ENCODE measurements at regions not wholly inside any gene's neighbourhood (a gene's known extent, or its start where the extent isn't known, plus 50 kb on each side); places are given as distances from the start of the nearest gene placed in this dataset.
"Not testable (repeated sequence)": the region's sequence is repeated elsewhere in the genome, so short reads cannot be mapped to it uniquely, and the experiment has no call there.

DNA sequence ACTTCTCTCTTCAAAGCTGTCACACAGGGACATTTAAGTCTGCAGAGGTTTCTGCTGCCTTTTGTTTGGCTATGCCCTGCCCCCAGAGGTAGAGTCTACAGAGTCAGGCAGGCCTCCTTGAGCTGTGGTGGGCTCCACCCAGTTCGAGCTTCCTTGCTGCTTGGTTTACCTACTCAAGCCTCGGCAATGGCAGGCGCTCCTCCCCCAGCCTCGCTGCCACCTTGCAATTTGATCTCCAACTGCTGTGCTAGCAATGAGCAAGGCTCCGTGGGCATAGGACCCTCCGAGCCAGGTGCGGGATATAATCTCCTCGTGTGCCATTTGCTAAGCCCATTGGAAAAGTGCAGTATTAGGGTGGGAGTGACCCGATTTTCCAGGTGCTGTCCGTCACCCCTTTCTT is 306.9 kb upstream of the API5 start:
- H3K36me3 Mint-ChIP-seq (ENCODE audit: low read depth); H3K4me3 Mint-ChIP-seq; H3K27ac Mint-ChIP-seq; H3K27me3 Mint-ChIP-seq (ENCODE audit: low read depth); H3K4me1 Mint-ChIP-seq (ENCODE audit: low read depth): not testable (repeated sequence)
- H3K9me3 Mint-ChIP-seq: peaks cover 21% of the 10 kb centered on the region

DNA sequence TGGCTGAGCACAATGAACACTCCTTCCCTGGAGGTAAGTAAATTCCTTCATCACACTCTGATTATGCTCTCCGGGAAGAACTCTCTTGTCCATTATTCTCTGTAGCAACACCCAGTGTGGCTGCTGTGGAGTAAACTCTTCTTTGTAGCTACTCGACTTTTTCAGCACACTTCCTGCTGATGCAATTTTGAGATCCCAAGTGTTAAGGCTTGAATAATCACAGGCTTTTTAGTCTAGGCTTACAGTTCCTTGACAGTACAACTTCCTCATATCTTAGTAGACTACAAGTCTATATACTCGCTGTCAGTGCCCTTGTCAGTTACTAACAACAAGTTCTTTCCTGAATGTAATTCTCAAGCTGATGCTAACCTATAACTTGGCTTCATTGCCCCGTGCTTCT is 301.8 kb upstream of the API5 start:
- Mint-ChIP-seq H3K4me3 (no peak overlapping the region), H3K4me1 (ENCODE audit: low read depth) (no peaks in the 10 kb centered on the region), H3K27ac (no peak overlapping the region), H3K36me3 (ENCODE audit: low read depth) (no peaks in the 10 kb centered on the region), H3K9me3 (peaks cover 13% of the 10 kb centered on the region), H3K27me3 (ENCODE audit: low read depth) (no peaks in the 10 kb centered on the region)

DNA sequence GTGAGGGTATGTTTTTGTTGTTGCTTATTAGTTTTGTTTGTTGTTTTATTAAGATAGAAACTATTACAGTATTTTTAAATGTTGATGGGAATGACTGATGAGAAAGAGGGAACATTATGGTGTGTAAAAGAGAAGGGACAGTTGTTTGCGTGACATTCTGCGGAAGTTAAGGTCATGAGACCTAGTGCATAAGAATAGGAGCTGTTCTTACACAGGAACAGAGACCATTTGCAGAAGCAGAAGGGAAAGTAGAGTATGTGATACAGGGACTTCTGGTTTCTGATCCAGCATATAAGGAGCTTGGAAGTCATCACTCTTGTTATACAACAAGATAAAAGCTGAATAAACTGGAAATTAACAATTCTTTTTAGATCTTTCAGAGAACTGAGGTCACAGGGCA is 299.2 kb upstream of the API5 start:
- H3K27ac Mint-ChIP-seq: no peak overlapping the region

DNA sequence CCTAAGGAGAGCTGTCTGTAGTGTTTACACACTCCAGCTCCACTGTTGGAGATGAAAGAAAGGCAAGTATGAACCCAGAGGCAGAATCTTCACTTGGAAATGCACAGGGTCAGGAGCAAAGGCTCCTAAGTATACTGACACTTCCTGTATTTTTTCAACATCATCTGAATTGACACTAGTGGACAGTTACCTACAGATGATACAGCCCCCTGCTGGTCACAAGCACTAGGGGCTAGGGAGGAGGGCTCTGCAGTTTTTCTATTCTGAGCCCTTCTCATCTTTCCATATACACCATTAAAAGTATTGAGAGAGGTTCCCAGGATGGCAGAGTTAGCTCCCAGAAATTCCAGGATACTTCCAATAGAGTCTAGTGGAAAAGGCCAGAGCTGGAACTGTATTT is 290.3 kb upstream of the API5 start:
- Mint-ChIP-seq H3K4me1 (ENCODE audit: low read depth) (no peaks in the 10 kb centered on the region), H3K27ac (no peak overlapping the region), H3K9me3 (no peaks in the 10 kb centered on the region), H3K36me3 (ENCODE audit: low read depth) (no peaks in the 10 kb centered on the region), H3K4me3 (no peak overlapping the region), H3K27me3 (ENCODE audit: low read depth) (no peaks in the 10 kb centered on the region)

More for the DNA sequence above, 299.2 kb upstream of the API5 start:
- no peaks in the 10 kb centered on the region for H3K27me3 Mint-ChIP-seq (ENCODE audit: low read depth)
- H3K4me1 Mint-ChIP-seq (ENCODE audit: low read depth): no peaks in the 10 kb centered on the region
- no peaks in the 10 kb centered on the region for H3K36me3 Mint-ChIP-seq (ENCODE audit: low read depth)
- H3K4me3 Mint-ChIP-seq: no peak overlapping the region
- no peaks in the 10 kb centered on the region for H3K9me3 Mint-ChIP-seq

DNA sequence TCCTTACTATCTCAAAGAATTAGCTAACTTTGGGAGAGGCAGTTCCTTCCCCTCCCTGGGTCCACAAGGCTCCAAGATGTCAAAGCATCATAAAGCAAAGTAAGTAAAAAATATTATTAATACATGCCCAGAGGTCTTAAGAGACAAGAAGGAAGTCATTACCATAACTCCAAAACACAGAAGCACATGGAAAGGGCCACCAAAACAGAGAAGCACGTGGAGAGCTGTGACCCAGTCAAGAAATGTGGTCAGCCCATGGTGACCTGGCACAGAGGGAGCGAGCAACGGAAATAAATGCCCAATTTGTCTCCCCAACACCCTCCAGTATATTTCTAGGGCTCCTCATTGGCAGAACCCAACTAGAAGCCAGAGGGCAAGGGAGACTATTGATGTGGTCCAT is 277.5 kb upstream of the API5 start:
- H3K9me3 Mint-ChIP-seq: peaks cover 4% of the 10 kb centered on the region
- no peaks in the 10 kb centered on the region for H3K4me1 Mint-ChIP-seq (ENCODE audit: low read depth)
- H3K27me3 Mint-ChIP-seq (ENCODE audit: low read depth): no peaks in the 10 kb centered on the region
- H3K4me3 Mint-ChIP-seq: no peak overlapping the region
- H3K36me3 Mint-ChIP-seq (ENCODE audit: low read depth): no peaks in the 10 kb centered on the region
- no peak overlapping the region for H3K27ac Mint-ChIP-seq

DNA sequence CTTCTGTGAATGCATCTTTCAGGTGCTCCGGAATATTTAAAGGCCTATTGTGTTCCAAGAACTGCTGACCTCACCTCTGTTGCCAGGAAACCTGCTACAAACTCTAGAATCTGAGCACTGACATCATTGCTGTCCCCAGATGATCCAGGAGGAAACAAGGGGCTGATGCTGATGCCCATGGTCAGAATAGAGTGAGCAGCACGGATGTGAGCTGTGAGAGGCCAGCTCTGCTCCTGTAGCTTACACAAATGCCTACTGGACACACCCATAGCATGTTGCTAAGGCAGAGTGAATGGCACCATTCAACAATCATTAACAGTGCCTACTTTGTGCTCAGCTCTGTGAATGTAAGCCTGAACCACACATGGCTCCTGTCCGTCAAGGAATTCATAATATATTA is 276.7 kb upstream of the API5 start:
- H3K9me3 Mint-ChIP-seq: no peaks in the 10 kb centered on the region
- no peak overlapping the region for H3K4me3 Mint-ChIP-seq

DNA sequence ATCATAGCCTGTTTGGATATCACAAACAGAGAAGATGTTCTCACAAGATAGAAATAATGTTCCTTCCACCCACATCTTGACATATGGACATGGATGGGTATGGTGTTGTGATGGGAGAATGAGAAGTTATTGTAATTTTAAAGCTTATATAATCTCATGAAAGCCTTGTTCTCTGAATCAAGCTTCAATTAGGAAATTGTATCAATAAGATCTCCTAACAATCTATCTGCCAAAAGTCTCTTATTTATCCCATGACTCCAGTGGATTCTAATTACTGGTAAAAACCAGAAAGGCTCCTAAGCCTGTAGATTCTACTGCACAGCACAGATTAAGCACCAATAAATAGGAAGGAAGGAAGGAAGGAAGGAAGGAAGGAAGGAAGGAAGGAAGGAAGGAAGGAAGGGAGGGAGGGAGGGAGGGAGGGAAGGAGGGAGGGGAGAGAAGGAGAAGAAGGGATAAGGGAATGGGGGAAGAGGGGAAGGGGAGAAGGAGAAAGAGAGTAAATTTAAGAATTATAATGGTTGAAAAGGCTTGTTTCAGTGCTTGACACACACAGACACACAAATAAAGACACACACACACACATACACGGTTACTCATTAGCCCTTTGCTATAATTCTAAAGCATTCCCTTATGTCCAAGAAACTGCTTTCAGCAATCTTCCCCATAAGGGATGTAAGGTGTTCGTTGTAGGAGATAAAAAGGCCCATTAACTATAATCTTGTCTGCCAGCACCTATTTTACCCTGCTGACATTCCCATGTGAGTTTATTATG is 258.0 kb upstream of the API5 start:
- no peaks in the 10 kb centered on the region for H3K27me3 Mint-ChIP-seq (ENCODE audit: low read depth)
- H3K36me3 Mint-ChIP-seq (ENCODE audit: low read depth): no peaks in the 10 kb centered on the region
- H3K9me3 Mint-ChIP-seq: no peaks in the 10 kb centered on the region
- H3K27ac Mint-ChIP-seq: no peak overlapping the region
- no peak overlapping the region for H3K4me3 Mint-ChIP-seq
- no peaks in the 10 kb centered on the region for H3K4me1 Mint-ChIP-seq (ENCODE audit: low read depth)

More for the DNA sequence above, 276.7 kb upstream of the API5 start:
- Mint-ChIP-seq H3K27me3 (ENCODE audit: low read depth) (no peaks in the 10 kb centered on the region), H3K27ac (no peak overlapping the region), H3K36me3 (ENCODE audit: low read depth) (no peaks in the 10 kb centered on the region), H3K4me1 (ENCODE audit: low read depth) (no peaks in the 10 kb centered on the region)

DNA sequence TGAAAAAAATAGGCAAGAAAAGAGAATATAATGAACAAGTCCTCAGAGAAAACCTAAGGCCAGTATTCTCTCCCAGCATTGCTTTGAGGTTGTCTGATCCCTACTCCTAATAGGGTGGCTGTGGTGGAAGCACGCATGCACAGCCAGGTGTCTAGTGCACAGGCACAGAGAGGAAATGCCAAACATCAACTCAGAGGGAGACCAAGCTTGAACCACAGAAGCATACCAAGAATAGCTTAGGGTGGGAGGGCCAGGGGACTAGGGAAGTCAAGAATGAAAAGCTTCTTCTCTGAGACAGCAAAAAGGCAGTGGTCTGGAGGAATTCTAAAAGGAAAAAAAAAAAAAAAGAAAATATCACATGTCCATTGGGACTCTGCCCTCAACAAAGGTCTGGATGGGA is 244.1 kb upstream of the API5 start:
- Mint-ChIP-seq H3K4me3 (no peak overlapping the region), H3K27ac (no peak overlapping the region), H3K9me3 (peaks cover 9% of the 10 kb centered on the region), H3K4me1 (ENCODE audit: low read depth) (no peaks in the 10 kb centered on the region), H3K36me3 (ENCODE audit: low read depth) (no peaks in the 10 kb centered on the region), H3K27me3 (ENCODE audit: low read depth) (no peaks in the 10 kb centered on the region)

DNA sequence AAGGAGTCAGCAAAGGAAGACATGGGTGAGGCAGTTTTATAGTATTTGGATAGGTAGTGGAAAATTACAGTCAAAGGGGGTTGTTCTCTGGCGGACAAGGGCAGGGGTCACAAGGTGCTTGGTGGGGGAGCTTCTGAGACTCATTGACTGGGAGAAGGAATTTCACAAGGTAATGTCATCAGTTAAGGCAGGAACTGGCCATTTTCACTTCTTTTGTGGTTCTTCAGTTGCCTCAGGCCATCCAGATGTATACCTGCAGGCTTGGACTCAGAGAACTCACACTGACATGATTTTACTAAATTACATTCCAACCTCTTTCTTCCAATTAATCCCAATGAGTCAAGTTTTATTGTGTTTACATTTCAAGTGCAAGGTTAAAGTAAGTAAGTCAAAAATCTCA is 240.5 kb upstream of the API5 start:
- H3K4me3 Mint-ChIP-seq: no peak overlapping the region
- H3K27me3 Mint-ChIP-seq (ENCODE audit: low read depth): no peaks in the 10 kb centered on the region
- H3K4me1 Mint-ChIP-seq (ENCODE audit: low read depth): no peaks in the 10 kb centered on the region

DNA sequence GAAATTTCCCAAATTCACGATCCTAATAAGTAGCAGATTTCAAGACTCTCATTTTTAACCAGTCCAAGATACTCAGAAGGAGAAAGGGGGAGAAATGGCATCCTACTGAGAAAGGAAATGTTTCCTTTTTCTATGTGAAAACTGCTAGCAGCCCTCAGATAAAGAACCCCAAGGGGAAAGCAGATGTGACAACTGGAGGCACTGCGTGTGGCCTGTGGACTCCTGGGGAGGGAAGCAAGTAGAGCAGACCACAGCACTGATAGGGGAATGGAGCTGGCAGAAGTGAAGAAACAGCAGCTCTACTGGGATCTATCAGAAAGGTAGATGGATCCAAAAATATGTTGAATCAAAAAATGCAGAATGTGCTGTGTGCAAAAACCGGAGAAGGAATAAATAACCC is 239.7 kb upstream of the API5 start:
- no peaks in the 10 kb centered on the region for H3K27me3 Mint-ChIP-seq (ENCODE audit: low read depth)
- H3K27ac Mint-ChIP-seq: no peak overlapping the region
- no peak overlapping the region for H3K4me3 Mint-ChIP-seq
- H3K4me1 Mint-ChIP-seq (ENCODE audit: low read depth): no peaks in the 10 kb centered on the region
- no peaks in the 10 kb centered on the region for H3K36me3 Mint-ChIP-seq (ENCODE audit: low read depth)
- peaks cover 9% of the 10 kb centered on the region for H3K9me3 Mint-ChIP-seq

More for the DNA sequence above, 240.5 kb upstream of the API5 start:
- Mint-ChIP-seq H3K36me3 (ENCODE audit: low read depth) (no peaks in the 10 kb centered on the region), H3K27ac (no peak overlapping the region), H3K9me3 (peaks cover 9% of the 10 kb centered on the region)

DNA sequence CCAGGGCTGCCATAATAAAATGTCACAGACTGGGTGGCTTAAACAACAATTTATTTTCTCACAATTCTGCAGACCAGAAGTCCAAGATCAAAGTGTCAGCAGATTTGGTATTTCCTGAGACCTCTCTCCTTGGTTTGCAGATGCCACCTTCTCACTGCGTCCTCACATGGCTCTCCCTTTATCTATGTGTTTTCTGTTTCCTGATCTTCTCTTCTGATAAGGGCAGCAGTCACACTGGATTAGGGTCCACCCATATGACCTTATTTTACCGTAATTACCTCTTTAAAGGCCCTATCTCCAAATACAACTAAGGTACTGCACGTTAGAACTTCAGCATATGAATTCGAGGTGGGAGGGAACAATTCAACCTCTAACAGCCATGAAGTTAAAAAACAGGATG is 238.9 kb upstream of the API5 start:
- peaks cover 9% of the 10 kb centered on the region for H3K9me3 Mint-ChIP-seq

DNA sequence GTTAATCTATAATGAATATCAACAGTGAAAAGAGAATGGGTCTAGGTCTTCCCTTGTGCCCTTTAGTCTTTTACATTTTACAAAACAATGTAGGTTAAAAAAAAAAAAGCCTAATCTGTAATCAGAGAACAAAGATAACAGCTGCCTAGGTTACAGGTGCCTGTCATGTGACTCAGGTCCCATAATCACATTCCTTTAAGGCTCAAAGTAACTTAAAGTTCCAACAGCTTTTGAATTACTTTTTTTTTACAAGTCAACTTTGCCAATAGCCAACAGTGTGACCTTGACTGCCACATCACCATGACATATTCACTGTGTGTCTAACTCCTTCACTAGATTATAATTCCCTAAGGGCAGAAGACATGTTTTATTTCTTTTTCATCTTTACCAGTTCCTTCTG is 237.0 kb upstream of the API5 start:
- Mint-ChIP-seq H3K4me3 (no peak overlapping the region), H3K36me3 (ENCODE audit: low read depth) (no peaks in the 10 kb centered on the region), H3K4me1 (ENCODE audit: low read depth) (no peaks in the 10 kb centered on the region), H3K27ac (no peak overlapping the region), H3K9me3 (peaks cover 9% of the 10 kb centered on the region), H3K27me3 (ENCODE audit: low read depth) (no peaks in the 10 kb centered on the region)

More for the DNA sequence above, 238.9 kb upstream of the API5 start:
- Mint-ChIP-seq H3K4me1 (ENCODE audit: low read depth) (no peaks in the 10 kb centered on the region), H3K27me3 (ENCODE audit: low read depth) (no peaks in the 10 kb centered on the region), H3K4me3 (no peak overlapping the region), H3K36me3 (ENCODE audit: low read depth) (no peaks in the 10 kb centered on the region), H3K27ac (no peak overlapping the region)

DNA sequence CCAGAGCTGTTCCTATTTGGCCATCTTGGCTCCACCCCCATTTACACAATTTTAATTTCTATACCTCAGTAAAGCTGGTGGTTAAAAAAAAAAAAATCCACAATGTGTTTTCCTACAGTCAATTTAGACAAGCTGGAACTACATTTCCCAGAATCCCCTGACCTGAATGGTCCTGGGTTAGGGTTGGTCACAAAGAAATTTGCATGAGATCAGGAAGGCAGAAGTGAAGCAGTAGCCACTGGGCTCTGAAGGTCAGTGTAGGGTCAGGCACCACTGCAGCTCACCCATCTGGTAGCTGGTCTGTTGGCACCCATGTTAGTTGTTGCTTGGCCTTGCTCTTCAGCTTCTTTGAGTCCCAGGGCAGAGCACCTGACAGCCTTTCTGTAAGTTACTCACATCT is 210.7 kb upstream of the API5 start:
- no peak overlapping the region for H3K27ac Mint-ChIP-seq
- H3K4me1 Mint-ChIP-seq (ENCODE audit: low read depth): no peaks in the 10 kb centered on the region
- peaks cover 4% of the 10 kb centered on the region for H3K9me3 Mint-ChIP-seq
- H3K36me3 Mint-ChIP-seq (ENCODE audit: low read depth): no peaks in the 10 kb centered on the region
- no peak overlapping the region for H3K4me3 Mint-ChIP-seq
- H3K27me3 Mint-ChIP-seq (ENCODE audit: low read depth): no peaks in the 10 kb centered on the region

DNA sequence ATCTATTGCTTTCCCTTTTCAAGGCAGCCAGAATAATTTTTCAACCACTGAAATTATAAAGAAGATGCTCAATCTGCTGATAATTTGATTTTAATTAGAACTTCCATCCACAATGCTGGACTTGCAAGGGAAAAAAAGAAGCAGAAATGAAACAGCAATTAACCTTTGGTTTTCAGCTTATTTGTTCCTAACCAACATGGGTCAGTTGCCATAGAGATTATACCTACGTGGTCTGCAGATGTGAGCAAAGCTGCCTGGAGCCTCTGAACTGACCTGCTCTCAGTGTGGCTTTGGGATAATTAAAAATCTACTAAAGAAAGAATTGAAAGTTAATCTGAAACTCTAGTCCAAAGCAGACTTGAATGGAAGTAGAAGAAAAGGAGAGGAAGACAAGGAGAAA is 195.7 kb upstream of the API5 start:
- Mint-ChIP-seq H3K27me3 (ENCODE audit: low read depth) (no peaks in the 10 kb centered on the region), H3K36me3 (ENCODE audit: low read depth) (no peaks in the 10 kb centered on the region), H3K9me3 (no peaks in the 10 kb centered on the region), H3K4me3 (no peak overlapping the region), H3K27ac (no peak overlapping the region), H3K4me1 (ENCODE audit: low read depth) (no peaks in the 10 kb centered on the region)

DNA sequence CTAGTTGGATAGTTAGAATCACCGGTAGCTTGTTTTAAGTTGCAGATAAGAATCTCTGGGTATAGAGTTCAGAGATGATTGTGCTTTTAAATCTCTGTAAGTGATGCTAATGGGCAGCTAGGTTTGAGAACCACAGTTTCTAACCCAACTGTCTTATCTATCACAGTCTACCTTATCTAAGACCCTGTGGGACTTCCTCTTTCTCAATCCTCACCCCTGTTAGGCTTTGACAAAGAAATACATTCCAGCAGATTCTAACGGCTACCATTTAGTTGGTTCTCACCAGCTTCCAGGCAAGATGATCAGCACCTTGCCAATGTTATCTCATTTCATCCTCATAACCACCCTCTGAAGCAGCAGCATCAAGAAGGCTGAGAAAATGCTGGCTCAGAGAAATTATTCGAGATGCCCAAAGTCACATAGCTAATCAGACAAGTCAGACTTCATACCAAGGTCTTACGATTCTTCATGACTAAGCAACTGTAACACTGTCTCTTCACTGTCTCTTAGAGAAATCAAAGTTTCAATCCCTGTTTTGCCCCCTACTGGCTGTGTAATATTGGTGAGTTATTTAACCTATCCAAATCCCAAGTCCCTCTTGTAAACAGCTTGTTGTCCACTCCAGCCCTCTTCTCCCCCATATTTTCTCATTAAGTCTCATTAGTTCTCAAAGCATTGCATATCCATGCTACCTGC is 192.4 kb upstream of the API5 start:
- Mint-ChIP-seq H3K4me1 (ENCODE audit: low read depth) (no peaks in the 10 kb centered on the region), H3K27me3 (ENCODE audit: low read depth) (no peaks in the 10 kb centered on the region), H3K4me3 (no peak overlapping the region), H3K27ac (no peak overlapping the region), H3K9me3 (no peaks in the 10 kb centered on the region), H3K36me3 (ENCODE audit: low read depth) (no peaks in the 10 kb centered on the region)

Measured in T-helper 1 cell treated with Interleukin-12 subunit alpha and Interleukin-12 subunit beta and Interleukin-4 antibody, amounts not matched to agents 30 μg/mL and 1 μg/mL, for 36 hours (primary cell).